Left lung (tissue), 4 donors: ENCODE measurements at regions not wholly inside any gene's neighbourhood (a gene's known extent, or its start where the extent isn't known, plus 50 kb on each side); places are given as distances from the start of the nearest gene placed in this dataset.

ENCODE experiments used
- ATAC-seq: fragments of 200-7000 bp; cut with Tn5 transposase; one replicate; pipeline ENCODE4 v1.9.1; 2020; ENCODE audit warnings: moderate library complexity
- DNase-seq, 4 donors: peaks; one replicate each; pipeline ENCODE4 v3.0.0-alpha.2; 2013 to 2020
- H3K27ac ChIP-seq, 2 donors: fragments of 200-600 bp; sonication (generic) in 1 of 2; one replicate each; pipeline versions ENCODE4 v1.5.0 to v1.8.0; 2020 to 2021
- H3K27me3 ChIP-seq, 2 donors: fragments of 200-600 bp; sonication (generic) in 1 of 2; one replicate each; pipeline versions ENCODE4 v1.5.0 to v1.8.0; 2020 to 2021
- H3K36me3 ChIP-seq, 2 donors: fragments of 200-600 bp; sonication (generic) in 1 of 2; one replicate each; pipeline versions ENCODE4 v1.5.0 to v1.8.0; 2020 to 2021
- H3K4me1 ChIP-seq, 2 donors: fragments of 200-600 bp; one replicate each; pipeline ENCODE4 v1.8.0; 2021
- H3K4me3 ChIP-seq, 2 donors: fragments of 200-600 bp; sonication (generic) in 1 of 2; one replicate each; pipeline versions ENCODE4 v1.5.0 to v1.8.0; 2020 to 2021; ENCODE audit warnings: mild to moderate bottlenecking in 1 of 2
- H3K9me3 ChIP-seq, 2 donors: fragments of 200-600 bp; sonication (generic) in 1 of 2; one replicate each; pipeline versions ENCODE4 v1.5.0 to v1.8.0; 2020 to 2021
- intact Hi-C, 2 donors: fragments of 100-400 bp; cut with DNase I; formaldehyde crosslinking; loops; one replicate each; pipeline versions ENCODE4 v1.11.2 to v1.14.2; 2022
- TF ChIP-seq, protein P1 (sequence below), 2 donors: fragments of 200-600 bp; sonication (generic) in 1 of 2; IDR thresholded peaks; one replicate each; pipeline versions ENCODE4 v1.5.0 to v1.8.0; 2021; ENCODE audit warnings: antibody characterized with exemption in 2 of 2
- donor health status: DM: no; HTN: yes; CAD: no.
- donor health status: DM: no; HTN: no; CAD: no.

DNA sequence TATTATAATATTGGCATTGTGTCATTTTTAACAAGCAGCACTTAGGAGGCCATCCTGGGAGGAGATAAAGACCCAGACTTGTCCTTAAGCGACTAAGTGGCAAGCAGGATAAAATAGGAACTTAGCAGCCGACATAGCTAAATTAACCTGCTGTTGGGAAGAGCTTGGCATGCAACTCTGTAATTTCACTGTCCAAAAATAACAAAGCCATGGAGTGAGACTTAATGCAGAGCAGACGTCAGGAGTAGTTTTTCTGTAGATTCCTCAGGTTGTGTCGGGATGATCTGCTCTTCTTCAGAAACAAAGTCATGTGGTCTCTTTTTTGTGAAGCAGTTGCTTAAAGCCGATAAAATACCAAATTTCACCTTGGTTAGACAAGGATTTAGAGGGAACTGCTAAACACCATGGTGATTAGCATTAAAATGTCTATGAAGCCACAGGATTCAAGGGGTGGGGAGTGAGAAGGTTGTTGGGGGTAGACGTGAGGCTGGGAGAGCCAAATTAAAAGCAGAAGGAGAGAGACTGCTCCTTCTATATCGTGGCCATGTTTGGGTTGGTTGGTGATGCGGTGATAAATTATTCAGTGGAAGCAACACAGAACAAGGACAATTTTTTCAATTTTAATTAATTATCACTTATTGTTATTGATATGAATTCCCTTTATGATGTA is 303.0 kb downstream of the CSNK1G3 start:
- DNase-seq (peak in 2 of 4 donors; percentile 16 to 17), ATAC-seq (no peak)
- no peaks in the 10 kb centered on the region for H3K36me3 ChIP-seq
- intact Hi-C loops = no loop called here
- no peak overlapping the region for H3K4me3 ChIP-seq
- no peaks in the 10 kb centered on the region for H3K27me3 ChIP-seq
- H3K27ac ChIP-seq = no peak overlapping the region
- TF ChIP-seq, protein P1, sequence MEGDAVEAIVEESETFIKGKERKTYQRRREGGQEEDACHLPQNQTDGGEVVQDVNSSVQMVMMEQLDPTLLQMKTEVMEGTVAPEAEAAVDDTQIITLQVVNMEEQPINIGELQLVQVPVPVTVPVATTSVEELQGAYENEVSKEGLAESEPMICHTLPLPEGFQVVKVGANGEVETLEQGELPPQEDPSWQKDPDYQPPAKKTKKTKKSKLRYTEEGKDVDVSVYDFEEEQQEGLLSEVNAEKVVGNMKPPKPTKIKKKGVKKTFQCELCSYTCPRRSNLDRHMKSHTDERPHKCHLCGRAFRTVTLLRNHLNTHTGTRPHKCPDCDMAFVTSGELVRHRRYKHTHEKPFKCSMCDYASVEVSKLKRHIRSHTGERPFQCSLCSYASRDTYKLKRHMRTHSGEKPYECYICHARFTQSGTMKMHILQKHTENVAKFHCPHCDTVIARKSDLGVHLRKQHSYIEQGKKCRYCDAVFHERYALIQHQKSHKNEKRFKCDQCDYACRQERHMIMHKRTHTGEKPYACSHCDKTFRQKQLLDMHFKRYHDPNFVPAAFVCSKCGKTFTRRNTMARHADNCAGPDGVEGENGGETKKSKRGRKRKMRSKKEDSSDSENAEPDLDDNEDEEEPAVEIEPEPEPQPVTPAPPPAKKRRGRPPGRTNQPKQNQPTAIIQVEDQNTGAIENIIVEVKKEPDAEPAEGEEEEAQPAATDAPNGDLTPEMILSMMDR (IDR thresholded peaks at IDR 0.05) = no peak
- no peaks in the 10 kb centered on the region for H3K9me3 ChIP-seq
- H3K4me1 ChIP-seq = peaks cover 0 to 10% of the 10 kb centered on the region in 2 donors

DNA sequence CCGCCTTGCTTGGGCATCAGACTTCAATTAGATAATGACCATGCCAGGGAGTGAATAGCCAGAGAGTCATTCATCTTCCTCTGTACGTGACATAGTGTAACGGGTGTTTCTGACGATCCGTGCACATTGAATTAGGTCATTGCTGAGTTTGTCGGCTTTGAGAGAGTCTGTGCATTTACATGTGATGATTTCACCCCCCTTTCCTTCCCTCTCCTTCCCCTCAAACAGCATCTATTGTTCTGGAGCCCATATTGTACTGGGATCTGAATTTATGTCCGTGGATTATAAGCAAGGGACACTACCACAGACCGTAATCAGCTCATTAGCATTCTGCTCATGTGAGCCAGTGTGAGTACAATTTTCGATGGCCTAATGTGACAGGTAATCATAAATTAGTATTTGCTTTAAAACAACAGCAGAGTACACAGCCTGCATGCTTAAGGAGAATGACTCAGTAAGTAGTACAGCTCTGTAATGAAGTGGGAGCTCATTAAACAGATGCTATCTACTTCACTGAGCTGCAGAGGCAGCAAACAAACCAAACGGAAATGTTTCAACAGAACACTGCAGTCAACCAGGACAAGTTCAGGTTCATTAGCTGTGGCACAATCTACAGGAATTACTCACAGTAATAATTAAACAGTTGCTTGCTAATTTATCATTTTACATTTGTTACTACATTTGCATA is 302.1 kb downstream of the CSNK1G3 start:
- ATAC-seq = peak; percentile 90

DNA sequence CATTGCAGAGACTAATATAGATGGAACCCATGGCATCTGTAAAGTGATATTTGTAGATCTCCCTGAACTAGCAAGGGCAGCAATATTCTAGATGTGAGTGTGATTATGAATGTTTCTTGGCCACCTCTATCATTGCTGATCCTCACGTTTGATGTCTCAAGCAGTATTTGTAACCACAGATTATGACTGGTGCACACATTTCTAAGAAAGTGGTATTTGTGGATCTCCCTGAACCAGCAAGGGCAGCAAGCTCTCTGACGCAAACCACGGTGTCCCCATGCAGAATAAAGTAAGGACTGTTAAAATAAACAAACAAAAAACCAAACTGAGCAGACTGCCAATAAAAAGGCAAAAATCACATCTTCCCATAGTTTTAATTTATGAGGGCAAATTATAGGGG is 301.3 kb downstream of the CSNK1G3 start:
- intact Hi-C loops = no loop called here
- ATAC-seq = no peak
- Histone ChIP-seq H3K9me3 (no peaks in the 10 kb centered on the region), H3K36me3 (no peaks in the 10 kb centered on the region), H3K27ac (no peak overlapping the region), H3K4me3 (no peak overlapping the region), H3K27me3 (no peaks in the 10 kb centered on the region), H3K4me1 (peaks cover 0 to 14% of the 10 kb centered on the region in 2 donors)
- TF ChIP-seq, protein P1 (IDR thresholded peaks at IDR 0.05) = no peak
- DNase-seq = no peak

More for the DNA sequence above, 302.1 kb downstream of the CSNK1G3 start:
- Histone ChIP-seq H3K36me3 (no peaks in the 10 kb centered on the region), H3K27ac (no peak overlapping the region), H3K27me3 (no peaks in the 10 kb centered on the region), H3K4me3 (no peak overlapping the region), H3K9me3 (no peaks in the 10 kb centered on the region), H3K4me1 (peaks cover 0 to 14% of the 10 kb centered on the region in 2 donors)
- intact Hi-C loops = no loop called here
- DNase-seq = peak in 2 of 4 donors; percentile 73 to 77
- TF ChIP-seq, protein P1 (IDR thresholded peaks at IDR 0.05) = no peak

DNA sequence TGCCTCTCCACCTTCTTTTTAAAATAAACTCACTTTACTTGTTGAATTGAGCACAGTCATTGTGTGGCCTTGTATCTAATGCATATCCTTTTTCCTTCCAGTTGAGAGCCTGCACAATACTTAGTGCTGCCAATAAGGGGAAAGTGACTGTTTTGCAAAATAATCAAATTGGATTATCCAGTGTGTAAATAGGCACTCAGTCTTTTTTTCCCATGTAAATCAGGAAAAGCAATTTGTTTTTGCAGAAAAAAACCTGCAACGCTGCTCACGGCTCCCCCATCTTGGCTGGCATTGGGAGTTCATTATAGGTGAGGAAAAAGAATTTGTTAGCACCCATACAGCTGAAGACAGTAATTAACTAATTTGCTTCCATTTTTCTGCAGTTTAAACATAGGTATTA is 299.9 kb downstream of the CSNK1G3 start:
- no peak for ATAC-seq
- Histone ChIP-seq H3K4me1 (peaks cover 0 to 14% of the 10 kb centered on the region in 2 donors), H3K4me3 (no peak overlapping the region)

More for the DNA sequence above, 299.9 kb downstream of the CSNK1G3 start:
- DNase-seq = no peak
- Histone ChIP-seq H3K36me3 (no peaks in the 10 kb centered on the region), H3K27ac (no peak overlapping the region), H3K9me3 (no peaks in the 10 kb centered on the region), H3K27me3 (no peaks in the 10 kb centered on the region)
- intact Hi-C loops = no loop called here
- TF ChIP-seq, protein P1 (IDR thresholded peaks at IDR 0.05) = no peak
